Endothelial cell of umbilical vein (primary cell): ENCODE measurements at regions not wholly inside any gene's neighbourhood (a gene's known extent, or its start where the extent isn't known, plus 50 kb on each side); places are given as distances from the start of the nearest gene placed in this dataset.

Source experiments
- BruUV-seq: library from RNA; stranded (reverse); fragments of 400-500 nt; replicated peaks from 2 replicates; lab custom pipeline; 2021; lab: Mats Ljungman, UMichigan
- CTCF ChIA-PET: fragments of 300-600, 350-600 bp; sonication (Branson Sonifier 250); formaldehyde crosslinking; loops from one replicate; lab custom pipeline; 2021; ENCODE audit warnings: antibody characterized with exemption, inconsistent platforms; lab: Charles Lee
- POLR2A ChIA-PET: fragments of 300-600, 350-600 bp; sonication (Branson Sonifier 250); formaldehyde crosslinking; loops from one replicate; lab custom pipeline; 2021; ENCODE audit warnings: antibody characterized with exemption, inconsistent platforms; lab: Charles Lee
- DNase-seq: peaks from one replicate; pipeline ENCODE4 v3.0.0-alpha.2; 2011; ENCODE audit warnings: low read depth, low spot score
- FAIRE-seq: peaks from 2 replicates; lab custom pipeline; 2011; peaks lifted over from hg19 to GRCh38; lab: Jason Lieb, UNC
- H2AFZ ChIP-seq: 2 replicates; pipeline ENCODE4 v1.6.0; 2012; ENCODE audit warnings: low read depth, low read length, control low read depth, inconsistent platforms
- H3K27ac ChIP-seq: 2 replicates; pipeline ENCODE4 v1.5.1; 2011; ENCODE audit warnings: low read depth, mild to moderate bottlenecking, control low read depth, low read length, moderate library complexity; ENCODE audit not compliant: insufficient read depth
- H3K27me3 ChIP-seq, 2 experiments: 2 replicates each; pipeline versions ENCODE4 v1.6.0 to v1.6.1; 2011; ENCODE audit warnings: low read length in 2 of 2, mixed read lengths in 1 of 2; ENCODE audit not compliant: control insufficient read depth in 2 of 2, insufficient read depth in 2 of 2
- H3K36me3 ChIP-seq, 2 experiments: 2 replicates in 1 of 2; 3 replicates in 1 of 2; pipeline ENCODE4 v1.5.1; 2011; ENCODE audit warnings: low read length in 2 of 2, mild to moderate bottlenecking in 1 of 2, moderate library complexity in 1 of 2; ENCODE audit not compliant: control insufficient read depth in 2 of 2, insufficient read depth in 2 of 2; ENCODE audit errors: extremely low read depth in 1 of 2
- H3K4me1 ChIP-seq: 3 replicates; pipeline ENCODE4 v1.5.1; 2011; ENCODE audit warnings: mild to moderate bottlenecking, low read length; ENCODE audit not compliant: control insufficient read depth, insufficient read depth; ENCODE audit errors: extremely low read depth
- H3K4me2 ChIP-seq: 2 replicates; pipeline ENCODE4 v1.6.1; 2011; ENCODE audit warnings: low read length, control low read depth, mixed read lengths; ENCODE audit not compliant: insufficient read depth
- H3K4me3 ChIP-seq, 3 experiments: fragments of 200-600 bp in 1 of 3; sonication (generic), shearing (Covaris generic) in 1 of 3; replicated peaks in 1 of 3; 2 replicates each; pipeline ENCODE4 v1.5.1; 2011 to 2016; ENCODE audit warnings: control low read depth in 3 of 3, low read length in 3 of 3, mild to moderate bottlenecking in 2 of 3, inconsistent platforms in 1 of 3, low read depth in 1 of 3, moderate library complexity in 1 of 3; ENCODE audit not compliant: insufficient read depth in 1 of 3
- H3K79me2 ChIP-seq: 2 replicates; pipeline ENCODE4 v1.6.0; 2012; ENCODE audit warnings: low read length, inconsistent platforms; ENCODE audit not compliant: control insufficient read depth, insufficient read depth
- H3K9ac ChIP-seq: replicated peaks from 2 replicates; pipeline ENCODE3; 2011; ENCODE audit warnings: low read length, control low read depth; ENCODE audit not compliant: insufficient read depth; ENCODE audit errors: extremely low read depth
- H3K9me1 ChIP-seq: replicated peaks from 3 replicates; pipeline ENCODE4 v1.6.0; 2011; ENCODE audit warnings: mild to moderate bottlenecking, low read length; ENCODE audit not compliant: control insufficient read depth, insufficient read depth; ENCODE audit errors: extremely low read depth
- H3K9me3 ChIP-seq: replicated peaks from 2 replicates; pipeline ENCODE4 v1.5.1; 2012; ENCODE audit warnings: low read length, inconsistent platforms; ENCODE audit not compliant: control insufficient read depth, insufficient read depth
- H4K20me1 ChIP-seq: replicated peaks from 2 replicates; pipeline ENCODE3; 2011; ENCODE audit warnings: mild to moderate bottlenecking, low read length; ENCODE audit not compliant: control insufficient read depth, insufficient read depth; ENCODE audit errors: extremely low read depth
- CTCF ChIP-seq, 2 donors: IDR thresholded peaks; 1 replicate in 1 of 2; 2 replicates in 1 of 2; pipeline ENCODE4 v1.5.1; 2011; ENCODE audit warnings: low read length in 2 of 2, mild to moderate bottlenecking in 2 of 2, moderate library complexity in 2 of 2, control low read depth in 1 of 2, inconsistent platforms in 1 of 2, low read depth in 1 of 2; ENCODE audit not compliant: insufficient read depth in 1 of 2; ENCODE audit errors: extremely low read depth in 1 of 2
- EZH2 ChIP-seq: IDR thresholded peaks from 2 replicates; pipeline ENCODE4 v1.6.1; 2012; ENCODE audit warnings: borderline replicate concordance, low read depth, mild to moderate bottlenecking, moderate library complexity, low read length, inconsistent platforms; ENCODE audit not compliant: severe bottlenecking
- FOS ChIP-seq: IDR thresholded peaks from 2 replicates; pipeline ENCODE4 v1.6.1; 2011; ENCODE audit warnings: mild to moderate bottlenecking, low read length, moderate library complexity, borderline replicate concordance; ENCODE audit not compliant: insufficient read depth
- GATA2 ChIP-seq: IDR thresholded peaks from 2 replicates; pipeline ENCODE4 v1.7.0; 2011; ENCODE audit warnings: low read depth, mild to moderate bottlenecking, moderate library complexity, mixed read lengths, low read length; ENCODE audit not compliant: insufficient read length, insufficient read depth
- JUN ChIP-seq: IDR thresholded peaks from 2 replicates; pipeline ENCODE4 v1.6.1; 2011; ENCODE audit warnings: borderline replicate concordance, low read depth; ENCODE audit not compliant: insufficient read length, insufficient read depth
- MYC ChIP-seq: IDR thresholded peaks from one replicate; pipeline ENCODE4 v1.6.1; 2011; ENCODE audit warnings: mild to moderate bottlenecking, low read depth, low read length
- POLR2A ChIP-seq: IDR thresholded peaks from 2 replicates; pipeline ENCODE4 v1.6.1; 2012; ENCODE audit warnings: low read depth, mild to moderate bottlenecking, control low read depth, low read length
- POLR2AphosphoS5 ChIP-seq: IDR thresholded peaks from 2 replicates; pipeline ENCODE4 v1.6.1; 2012; ENCODE audit warnings: low read depth, mild to moderate bottlenecking, control low read depth, low read length, moderate library complexity; ENCODE audit not compliant: insufficient read depth
- dilution Hi-C: fragments of 300-500 bp; cut with MboI; formaldehyde crosslinking; loops from one replicate; pipeline ENCODE4 v1.15.0; 2019; ENCODE audit warnings: low sequenced_read_pairs; ENCODE audit not compliant: extremely low pct_ligation_motif_present
- intact Hi-C: fragments of 100-400 bp; cut with micrococcal nuclease; formaldehyde crosslinking; loops from one replicate; pipeline ENCODE4 v1.10.0; 2022
- TF ChIP-seq, protein P1 (sequence below): IDR thresholded peaks from 2 replicates; pipeline ENCODE4 v1.6.1; 2011; ENCODE audit not compliant: insufficient read depth, insufficient read length

GRCh38 chr9:89738137-89738932 is 133.5 kb downstream of the GADD45G start:
- no TSS peak for BruUV-seq
- dilution Hi-C loops (no loop called here), intact Hi-C loops (no loop called here)
- DNase-seq (no peak), FAIRE-seq (no peak)
- H4K20me1 ChIP-seq: no peaks in the 10 kb centered on the region
- no peaks in the 10 kb centered on the region for H3K9me3 ChIP-seq
- no peak overlapping the region for H2AFZ ChIP-seq
- H3K27ac ChIP-seq: no peak overlapping the region
- H3K4me3 ChIP-seq: no peak overlapping the region
- no peaks in the 10 kb centered on the region for H3K4me1 ChIP-seq
- no peaks in the 10 kb centered on the region for H3K79me2 ChIP-seq
- no peaks in the 10 kb centered on the region for H3K9me1 ChIP-seq
- H3K9ac ChIP-seq: no peak overlapping the region
- H3K4me2 ChIP-seq: no peak overlapping the region
- POLR2A ChIA-PET: no interaction called here
- CTCF ChIA-PET: interaction anchor here (0.6 to 1.6 kb wide), 3 partner anchors 12 to 136 kb away, joined by 3 to 4 read pairs (median 3); no protein-coding TSS in a partner anchor
- TF ChIP-seq GATA2: no peak
- TF ChIP-seq CTCF (IDR thresholded peaks at IDR 0.05; ENCODE audit: extremely low read depth in 1 of 2, insufficient read depth in 1 of 2, low read depth in 1 of 2, low read length in 2 of 2): no peak
- no peak for TF ChIP-seq EZH2
- no peak for TF ChIP-seq FOS
- TF ChIP-seq POLR2AphosphoS5: no peak
- no peak for TF ChIP-seq JUN
- TF ChIP-seq, protein P1, sequence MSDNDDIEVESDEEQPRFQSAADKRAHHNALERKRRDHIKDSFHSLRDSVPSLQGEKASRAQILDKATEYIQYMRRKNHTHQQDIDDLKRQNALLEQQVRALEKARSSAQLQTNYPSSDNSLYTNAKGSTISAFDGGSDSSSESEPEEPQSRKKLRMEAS: no peak
- TF ChIP-seq MYC: no peak
- TF ChIP-seq POLR2A: no peak
- H3K27me3 ChIP-seq: no peaks in the 10 kb centered on the region
- H3K36me3 ChIP-seq: no peaks in the 10 kb centered on the region
